Esophagus muscularis mucosa (tissue), 4 donors: ENCODE measurements at regions not wholly inside any gene's neighbourhood (a gene's known extent, or its start where the extent isn't known, plus 50 kb on each side); places are given as distances from the start of the nearest gene placed in this dataset.
A peak's percentile ranks its signal among the peaks of the same experiment; 100 is the strongest.

Experiments used
- DNase-seq: peaks from one replicate; pipeline ENCODE4 v3.0.0-alpha.2; 2017; ENCODE audit errors: extremely low spot score
- H3K27ac ChIP-seq, 4 donors: fragments of 200-600 bp; sonication (generic); replicated peaks in 1 of 4; 1 replicate in 3 of 4; 2 replicates in 1 of 4; pipeline ENCODE4 v1.5.1; 2016 to 2019; ENCODE audit warnings: mild to moderate bottlenecking in 1 of 4
- H3K27me3 ChIP-seq, 4 donors: fragments of 200-600 bp; sonication (generic); one replicate each; pipeline versions ENCODE4 v1.5.1 to v1.6.0; 2016 to 2019
- H3K36me3 ChIP-seq, 4 donors: fragments of 200-600 bp; sonication (generic); one replicate each; pipeline ENCODE4 v1.5.1; 2016 to 2019
- H3K4me1 ChIP-seq, 4 donors: fragments of 200-600 bp; sonication (generic); one replicate each; pipeline ENCODE4 v1.5.1; 2016 to 2019
- H3K4me3 ChIP-seq, 4 donors: fragments of 200-600 bp; sonication (generic); 1 replicate in 2 of 4; 2 replicates in 2 of 4; pipeline ENCODE4 v1.5.1; 2016 to 2019; ENCODE audit warnings: mild to moderate bottlenecking in 4 of 4, moderate library complexity in 1 of 4
- H3K9me3 ChIP-seq, 4 donors: fragments of 200-600 bp; sonication (generic); 1 replicate in 3 of 4; 2 replicates in 1 of 4; pipeline ENCODE4 v1.5.1; 2016 to 2019
- CTCF ChIP-seq, 3 experiments: fragments of 200-600 bp in 2 of 3; fragments of 450-650 bp in 1 of 3; sonication (generic) in 2 of 3; IDR thresholded peaks; one replicate each; pipeline ENCODE4 v1.5.1; 2017 to 2019; ENCODE audit warnings: antibody characterized with exemption in 3 of 3, mild to moderate bottlenecking in 2 of 3, moderate library complexity in 1 of 3
- EP300 ChIP-seq: sonication (generic); formaldehyde crosslinking; IDR thresholded peaks from one replicate; pipeline ENCODE4 v1.6.1; 2017; ENCODE audit warnings: antibody characterized with exemption
- POLR2A ChIP-seq: fragments of 450-650 bp; IDR thresholded peaks from one replicate; pipeline ENCODE4 v1.6.1; 2017; ENCODE audit warnings: antibody characterized with exemption, moderate library complexity, mild to moderate bottlenecking, low read depth
- POLR2AphosphoS5 ChIP-seq, 2 donors: sonication (generic); formaldehyde crosslinking; IDR thresholded peaks; one replicate each; pipeline ENCODE4 v1.6.1; 2017; ENCODE audit warnings: antibody characterized with exemption in 2 of 2
- WGBS: methylation state at CpG from one replicate; pipeline ENCODE4 v1.1.5; 2018; 5-methylcytosine and 5-hydroxymethylcytosine counted together
- intact Hi-C: fragments of 100-400 bp; cut with DNase I; formaldehyde crosslinking; loops from one replicate; pipeline ENCODE4 v1.15.1; 2023

- WGBS: 90% methylated on average over 1 of the region's 1 CpG
These were observed 1049.2 kb upstream of the INTU start for GRCh38 chr4:126583509-126583908.

DNA sequence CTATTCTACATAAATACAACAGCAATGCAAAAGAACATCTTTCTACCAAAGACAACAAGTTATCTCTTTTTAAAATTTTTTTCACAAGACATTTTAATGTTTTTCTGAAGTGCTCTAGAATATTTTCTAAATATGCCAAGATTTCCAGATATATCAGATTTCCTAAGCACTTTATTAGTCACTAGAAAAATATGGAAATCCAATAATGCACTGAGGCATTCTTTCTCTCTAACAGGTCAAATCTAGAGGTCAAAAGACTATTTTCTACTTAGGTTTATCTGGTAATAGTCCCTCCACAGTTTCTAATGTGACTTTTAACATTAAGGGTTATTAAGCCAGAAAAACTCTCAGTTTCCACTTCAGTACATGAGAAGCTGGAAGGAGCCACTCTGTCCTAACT lies 1041.2 kb upstream of the INTU start:
- Histone ChIP-seq H3K36me3 (no peaks in the 10 kb centered on the region), H3K4me1 (no peaks in the 10 kb centered on the region), H3K27ac (no peak overlapping the region), H3K27me3 (no peaks in the 10 kb centered on the region), H3K9me3 (no peaks in the 10 kb centered on the region), H3K4me3 (no peak overlapping the region)
- no peak for DNase-seq
- intact Hi-C loops: no loop called here
- TF ChIP-seq POLR2AphosphoS5 (IDR thresholded peaks at IDR 0.05) (no peak), EP300 (no peak), POLR2A (no peak), CTCF (IDR thresholded peaks at IDR 0.05) (no peak)

More at GRCh38 chr4:126583509-126583908, 1049.2 kb upstream of the INTU start:
- H3K4me3 ChIP-seq: no peak overlapping the region
- H3K27me3 ChIP-seq: no peaks in the 10 kb centered on the region
- no peaks in the 10 kb centered on the region for H3K4me1 ChIP-seq
- peaks cover 0 to 9% (median 0%) of the 10 kb centered on the region in 4 donors for H3K9me3 ChIP-seq
- intact Hi-C loops: no loop called here
- no peak for DNase-seq
- no peak overlapping the region for H3K27ac ChIP-seq
- no peak for TF ChIP-seq POLR2A
- TF ChIP-seq CTCF (IDR thresholded peaks at IDR 0.05): no peak
- no peak for TF ChIP-seq EP300
- no peak for TF ChIP-seq POLR2AphosphoS5 (IDR thresholded peaks at IDR 0.05)
- H3K36me3 ChIP-seq: no peaks in the 10 kb centered on the region

DNA sequence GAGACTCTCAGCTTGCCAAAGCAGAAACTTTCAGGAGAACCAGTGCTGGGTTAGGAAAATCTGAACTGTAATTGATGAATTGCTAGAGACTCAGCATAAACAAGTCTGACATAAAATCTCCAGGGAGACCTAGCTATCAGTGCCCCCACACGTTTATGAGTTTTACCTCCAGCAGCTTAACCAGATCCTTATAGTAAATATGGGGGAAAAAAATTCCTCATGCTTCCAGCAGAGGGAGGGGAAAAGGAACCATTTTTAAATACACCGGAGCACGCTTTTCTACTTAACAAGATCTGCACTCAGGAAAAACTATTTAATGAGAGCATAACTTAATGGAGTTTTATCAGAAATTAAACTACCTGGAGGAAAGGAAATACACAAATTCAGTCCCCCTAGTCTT lies 1040.7 kb upstream of the INTU start:
- Histone ChIP-seq H3K4me1 (no peaks in the 10 kb centered on the region), H3K4me3 (no peak overlapping the region), H3K27ac (no peak overlapping the region), H3K27me3 (no peaks in the 10 kb centered on the region), H3K9me3 (no peaks in the 10 kb centered on the region), H3K36me3 (no peaks in the 10 kb centered on the region)
- no peak for TF ChIP-seq EP300
- TF ChIP-seq CTCF (IDR thresholded peaks at IDR 0.05): peak; percentile 22 to 57 (median 36)
- intact Hi-C loops: no loop called here
- no peak for DNase-seq
- 63% methylated on average over 3 of the region's 3 CpGs for WGBS

- TF ChIP-seq POLR2A: no peak
- 92% methylated on average over 2 of the region's 2 CpGs for WGBS
- Histone ChIP-seq H3K27ac (no peak overlapping the region), H3K4me3 (no peak overlapping the region), H3K9me3 (no peaks in the 10 kb centered on the region), H3K36me3 (no peaks in the 10 kb centered on the region), H3K27me3 (no peaks in the 10 kb centered on the region), H3K4me1 (no peaks in the 10 kb centered on the region)
- intact Hi-C loops: no loop called here
- no peak for DNase-seq
These were observed 1039.1 kb upstream of the INTU start for GRCh38 chr4:126593626-126594025.

GRCh38 chr4:126595643-126596042 lies 1037.1 kb upstream of the INTU start:
- intact Hi-C loops: no loop called here
- WGBS: 52% methylated on average over 2 of the region's 2 CpGs
- Histone ChIP-seq H3K4me1 (peaks cover 0 to 6% (median 0%) of the 10 kb centered on the region in 4 donors), H3K4me3 (no peak overlapping the region), H3K27ac (no peak overlapping the region), H3K9me3 (no peaks in the 10 kb centered on the region), H3K27me3 (no peaks in the 10 kb centered on the region), H3K36me3 (no peaks in the 10 kb centered on the region)
- DNase-seq: no peak
- TF ChIP-seq EP300: no peak
- no peak for TF ChIP-seq CTCF (IDR thresholded peaks at IDR 0.05)
- no peak for TF ChIP-seq POLR2AphosphoS5 (IDR thresholded peaks at IDR 0.05)
- TF ChIP-seq POLR2A: no peak
